ENCODE measurements at regions not wholly inside any gene's neighbourhood (a gene's known extent, or its start where the extent isn't known, plus 50 kb on each side); places are given as distances from the start of the nearest gene placed in this dataset.

DNA sequence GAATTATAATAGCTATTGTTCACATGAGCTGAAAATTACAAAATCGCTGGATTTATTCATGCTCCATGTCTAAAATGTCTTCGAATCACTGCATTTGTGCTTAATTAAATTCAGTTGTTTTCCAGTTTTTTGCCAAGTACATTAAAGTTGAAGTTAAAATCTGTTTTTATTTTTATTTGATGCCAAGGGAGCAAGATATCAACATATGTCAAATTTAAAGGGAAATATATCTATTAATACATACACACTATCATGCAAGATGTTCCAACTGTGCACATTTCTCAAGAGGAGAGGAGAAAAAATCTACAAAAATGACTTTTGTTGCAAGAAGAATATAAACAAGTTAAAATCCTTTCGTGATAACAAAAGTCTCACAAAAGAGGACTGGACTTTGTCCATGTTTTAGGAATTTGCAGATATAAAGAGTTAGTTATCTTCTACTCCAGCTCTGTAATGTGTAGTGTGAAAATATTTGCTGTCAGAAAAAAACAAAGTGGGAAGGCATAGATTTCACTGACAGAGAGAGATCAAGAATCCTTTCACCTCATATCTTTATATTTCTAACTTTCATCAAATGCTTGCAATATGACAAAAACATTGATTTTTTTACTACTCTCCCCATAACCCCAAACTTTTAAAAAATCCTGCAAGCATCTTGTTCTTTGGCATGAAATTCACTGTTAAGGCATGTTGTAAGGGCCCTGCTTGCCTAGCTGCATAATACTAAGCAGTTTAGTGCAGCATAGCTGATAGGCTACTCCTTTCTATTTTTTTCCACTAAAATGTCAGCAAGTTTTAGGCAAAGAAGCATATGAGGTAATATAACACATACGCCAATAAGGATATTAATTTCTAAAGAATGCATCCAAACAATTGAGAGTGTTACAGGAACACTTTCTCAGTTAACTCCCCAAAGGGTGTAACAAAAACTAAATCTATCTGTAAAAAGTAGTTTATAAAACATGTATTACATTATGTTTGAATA, 340.2 kb upstream of the ADAMTS5 start:
- DNase-seq (ENCODE audit: low spot score): no peak

DNA sequence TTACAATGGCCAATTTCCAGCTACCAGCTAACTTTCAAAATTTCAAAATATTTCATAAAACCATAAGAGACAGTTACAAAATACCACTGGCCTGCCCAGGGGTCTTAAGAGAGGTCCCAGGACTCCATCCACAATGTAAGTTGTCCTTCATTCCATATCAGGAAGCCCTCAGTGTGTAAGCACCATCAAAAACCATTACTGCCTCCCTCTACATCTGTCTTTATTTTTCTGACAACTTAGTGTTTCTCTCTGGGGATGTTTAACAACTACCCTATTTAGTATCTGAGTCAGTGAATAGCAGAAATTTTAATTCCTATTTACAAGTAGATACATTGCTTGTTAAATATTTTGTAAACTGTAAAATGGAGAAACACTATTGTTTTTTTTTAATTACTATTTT, 339.3 kb upstream of the ADAMTS5 start:
- DNase-seq (ENCODE audit: low spot score): no peak

DNA sequence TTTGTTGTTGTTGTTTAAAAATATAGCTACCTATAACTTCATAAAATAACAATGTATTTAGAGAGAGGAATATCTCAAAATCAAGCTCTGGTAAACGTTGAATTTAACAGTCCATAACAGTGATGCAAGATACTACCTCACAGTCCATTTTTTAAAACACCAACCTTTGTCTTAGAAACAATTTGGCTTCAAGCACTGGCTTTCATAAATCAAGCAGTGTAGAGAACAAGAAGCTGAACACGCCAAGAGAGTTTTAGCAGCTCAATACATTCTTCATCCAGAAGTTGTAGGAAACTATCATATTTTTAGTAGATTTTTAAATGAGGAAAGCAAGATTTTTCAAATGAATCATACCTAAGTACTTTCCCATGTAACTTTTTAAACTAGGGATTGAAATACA, 334.3 kb upstream of the ADAMTS5 start:
- no peak for DNase-seq (ENCODE audit: low spot score)

DNA sequence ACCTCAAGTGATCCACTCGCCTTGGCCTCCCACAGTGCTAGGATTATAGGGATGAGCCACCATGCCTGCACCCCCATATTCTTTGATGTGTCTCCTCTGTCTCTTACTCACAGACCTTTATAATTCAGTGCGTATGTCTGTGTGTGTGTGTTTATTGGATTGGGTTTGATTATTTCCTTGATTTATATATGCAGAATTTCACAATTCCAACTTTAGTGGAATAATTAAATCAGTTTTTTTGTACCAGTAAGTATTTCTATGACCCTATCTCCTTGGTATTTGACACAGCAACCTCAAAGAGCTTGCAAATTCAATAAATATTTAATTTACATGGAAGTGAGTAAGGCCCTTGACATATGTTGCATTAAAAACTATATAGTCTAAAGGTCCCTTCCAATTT, 333.9 kb upstream of the ADAMTS5 start:
- DNase-seq (ENCODE audit: low spot score): no peak

DNA sequence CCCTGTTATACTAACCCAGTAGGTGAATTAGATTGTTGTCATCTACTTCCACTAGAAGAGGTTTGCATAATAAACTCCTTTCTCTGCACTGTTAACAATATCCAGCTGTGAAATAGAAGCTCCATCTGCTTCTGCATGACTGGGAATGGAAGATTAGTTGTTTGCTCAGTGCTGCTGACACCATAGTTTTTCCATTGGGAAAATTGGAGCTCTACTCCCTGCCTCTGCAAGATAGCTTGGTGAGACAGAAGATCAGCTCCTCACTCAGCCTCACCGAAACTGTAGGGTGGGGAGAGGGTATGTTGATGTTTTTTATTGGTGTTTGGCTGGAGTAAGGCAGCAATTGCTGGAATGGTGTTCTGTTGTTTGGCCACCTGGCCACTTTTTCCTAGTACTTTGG, 331.6 kb upstream of the ADAMTS5 start:
- DNase-seq (ENCODE audit: low spot score): no peak

DNA sequence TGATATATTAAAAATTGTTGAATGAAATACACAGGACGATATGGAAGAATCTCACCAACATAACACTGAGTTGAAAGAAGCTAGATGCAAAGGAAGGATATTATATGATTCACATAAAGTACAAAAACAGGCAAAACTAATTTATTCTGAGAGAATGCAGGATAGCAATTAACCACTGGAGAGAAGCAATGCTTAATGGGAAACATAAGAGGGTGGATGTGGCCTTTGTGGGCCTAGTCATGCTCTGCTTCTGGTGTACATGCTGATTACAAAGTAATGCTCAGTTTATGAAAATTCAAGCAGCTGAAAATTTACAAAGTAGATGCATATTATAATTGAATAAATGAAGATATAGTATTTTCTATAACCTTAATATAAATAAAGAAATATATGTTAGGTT, 326.4 kb upstream of the ADAMTS5 start:
- no peak for DNase-seq (ENCODE audit: low spot score)

DNA sequence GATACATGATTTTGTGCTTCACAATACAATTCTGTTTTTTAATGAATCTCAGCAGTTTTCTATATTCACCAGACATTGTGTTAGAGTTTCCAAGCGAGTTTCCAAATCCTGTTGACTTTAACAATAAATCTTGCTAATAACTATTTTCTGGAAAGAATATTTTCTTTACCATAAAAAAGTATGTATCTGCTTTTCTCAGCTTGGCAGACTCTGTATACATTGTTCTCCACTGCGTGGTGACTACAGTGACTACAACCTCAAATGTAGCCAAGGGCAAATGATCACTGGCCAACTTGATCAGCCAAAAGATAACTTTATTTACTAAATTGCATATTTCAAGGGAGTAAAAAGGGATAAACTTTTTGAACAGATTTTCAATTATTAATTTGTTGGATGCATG, 325.9 kb upstream of the ADAMTS5 start:
- DNase-seq (ENCODE audit: low spot score): no peak

DNA sequence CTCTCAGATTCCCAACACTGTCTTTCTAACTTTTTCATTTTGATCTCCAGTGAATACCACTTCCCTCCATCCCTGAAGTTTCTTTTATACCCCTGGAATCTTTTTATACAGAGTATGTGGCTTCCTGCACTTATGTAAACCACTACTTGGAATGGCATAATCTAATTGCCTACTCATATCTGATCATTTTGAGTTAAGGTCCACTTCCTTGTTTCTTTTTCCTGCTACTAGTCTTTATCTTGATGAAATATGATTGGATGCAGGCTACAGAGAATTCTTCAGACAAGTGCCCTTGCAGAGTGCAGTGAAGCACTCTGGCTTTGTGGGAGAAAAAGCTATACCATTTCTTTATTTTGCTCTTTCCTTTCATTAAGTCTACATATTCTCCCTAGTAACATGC, 325.3 kb upstream of the ADAMTS5 start:
- DNase-seq (ENCODE audit: low spot score): no peak

DNA sequence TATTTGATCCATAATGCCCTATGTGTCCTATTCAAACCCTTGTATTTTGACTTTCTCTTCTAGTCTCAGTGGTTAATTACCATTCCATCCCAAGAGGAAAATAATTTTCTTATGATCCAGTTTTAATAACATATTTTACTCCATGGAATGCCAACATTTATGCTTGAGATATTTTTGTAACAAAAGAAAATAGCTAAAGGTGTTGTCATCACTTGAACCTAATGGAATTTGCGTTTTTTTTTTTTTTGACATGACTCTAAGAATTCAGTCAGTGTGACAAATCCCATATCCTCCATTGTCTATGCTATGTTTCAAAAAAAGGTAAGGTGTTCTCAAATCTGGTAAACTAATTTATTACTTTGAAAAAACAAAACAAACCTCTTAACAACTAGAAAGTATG, 324.1 kb upstream of the ADAMTS5 start:
- DNase-seq (ENCODE audit: low spot score): no peak

DNA sequence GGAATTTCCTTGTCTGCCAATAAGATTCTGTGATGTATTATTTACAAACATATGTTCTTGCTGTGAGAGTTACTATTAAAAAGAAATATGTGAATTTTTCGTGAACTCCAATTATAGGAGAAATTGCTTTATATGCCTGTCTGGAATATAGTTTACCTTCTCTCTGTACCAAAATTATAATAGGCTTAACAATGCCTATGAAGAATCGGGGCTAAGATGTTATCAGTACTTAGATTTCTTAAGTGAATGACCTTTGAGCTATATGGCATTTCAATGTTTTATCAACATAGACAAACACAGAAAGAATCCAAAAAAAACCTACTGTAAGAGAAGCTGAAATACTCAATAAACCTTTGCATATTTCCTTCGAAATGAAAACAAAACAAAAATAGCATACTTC, 323.1 kb upstream of the ADAMTS5 start:
- no peak for DNase-seq (ENCODE audit: low spot score)

DNA sequence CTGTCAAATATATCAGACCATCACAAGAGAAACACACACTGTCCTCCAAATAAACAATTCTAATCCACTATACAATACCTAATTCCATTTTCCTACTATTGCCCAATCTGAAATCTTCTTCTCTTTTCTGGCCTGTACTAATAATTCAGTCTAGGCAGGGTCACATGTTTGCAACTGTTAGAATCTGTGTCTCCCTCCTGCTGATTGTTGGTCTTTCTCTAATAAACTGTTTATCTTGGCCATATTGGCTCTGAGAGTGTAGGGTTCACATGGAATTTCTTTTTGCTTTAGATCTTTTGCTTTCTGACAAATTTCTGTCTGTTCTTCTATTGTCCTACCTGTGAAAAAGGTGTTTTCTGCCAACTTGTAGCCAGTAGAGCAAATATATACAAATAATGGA, 319.9 kb upstream of the ADAMTS5 start:
- no peak for DNase-seq (ENCODE audit: low spot score)

DNA sequence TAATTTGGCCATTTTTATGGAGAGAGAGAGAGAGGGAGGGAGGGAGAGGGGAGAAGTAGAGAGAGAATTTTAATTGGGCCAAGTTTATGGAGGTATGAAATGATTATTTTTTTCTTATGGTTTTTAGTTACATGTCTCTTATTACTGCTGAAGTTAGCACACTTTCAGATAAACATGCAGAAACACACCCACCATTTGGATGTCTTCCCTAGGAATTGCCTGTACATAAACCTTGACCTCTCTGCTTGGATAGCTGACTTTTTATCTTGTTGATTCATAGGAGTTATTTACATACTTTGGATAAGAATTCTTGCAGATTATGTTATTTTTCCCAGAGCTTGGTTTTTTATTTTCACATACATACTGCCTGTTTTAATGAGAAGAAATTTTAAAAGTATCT, 310.2 kb upstream of the ADAMTS5 start:
- DNase-seq (ENCODE audit: low spot score): no peak

DNA sequence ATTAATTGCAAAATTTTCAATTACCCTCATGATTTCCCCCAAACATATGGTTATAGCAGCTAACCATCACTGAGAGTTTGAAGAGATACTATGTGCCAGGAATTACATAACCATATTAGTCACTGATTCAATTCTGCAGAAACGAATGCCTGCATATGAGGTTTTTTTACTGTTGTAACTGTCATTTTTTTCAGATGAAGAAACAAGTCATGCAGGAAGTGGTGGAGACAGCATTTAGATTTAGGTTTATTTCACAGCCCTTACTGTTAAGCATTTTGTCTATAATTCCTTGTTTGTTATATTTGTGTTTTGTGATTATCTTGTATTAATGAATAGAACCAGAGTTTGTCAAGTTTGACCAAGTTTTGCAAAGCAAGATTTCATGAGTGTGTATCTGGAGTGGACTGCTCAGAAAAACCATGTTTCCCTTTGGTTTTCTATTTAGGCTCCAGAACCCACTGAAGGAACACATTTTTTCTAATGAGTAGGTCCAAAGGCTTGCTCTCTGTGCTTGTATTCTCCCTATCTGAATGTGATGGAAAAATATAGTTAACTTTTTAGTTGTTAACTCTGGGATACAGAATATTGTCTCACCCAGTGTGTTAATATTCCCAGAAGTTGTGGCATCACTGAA, 308.5 kb upstream of the ADAMTS5 start:
- DNase-seq (ENCODE audit: low spot score): peak; percentile 16

DNA sequence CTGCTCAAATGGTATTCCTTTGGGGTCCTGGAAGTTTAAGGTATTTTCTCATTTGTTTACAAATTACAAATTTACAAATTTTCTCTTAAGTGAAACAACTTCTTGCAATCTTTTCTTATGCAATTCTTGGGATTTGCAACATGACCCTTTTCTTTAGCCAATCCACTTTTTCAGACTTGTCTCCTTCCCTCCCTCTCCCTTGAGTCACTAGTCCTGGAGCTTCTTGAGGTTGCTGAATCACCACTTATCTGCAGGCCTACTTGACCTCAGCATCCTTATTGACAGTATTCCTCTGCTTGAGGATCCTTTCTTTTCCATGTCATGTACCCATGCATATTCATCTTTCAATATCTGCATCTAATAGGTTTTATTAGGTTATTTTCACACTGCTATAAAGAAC, 302.8 kb upstream of the ADAMTS5 start:
- DNase-seq (ENCODE audit: low spot score): peak; percentile 2

DNA sequence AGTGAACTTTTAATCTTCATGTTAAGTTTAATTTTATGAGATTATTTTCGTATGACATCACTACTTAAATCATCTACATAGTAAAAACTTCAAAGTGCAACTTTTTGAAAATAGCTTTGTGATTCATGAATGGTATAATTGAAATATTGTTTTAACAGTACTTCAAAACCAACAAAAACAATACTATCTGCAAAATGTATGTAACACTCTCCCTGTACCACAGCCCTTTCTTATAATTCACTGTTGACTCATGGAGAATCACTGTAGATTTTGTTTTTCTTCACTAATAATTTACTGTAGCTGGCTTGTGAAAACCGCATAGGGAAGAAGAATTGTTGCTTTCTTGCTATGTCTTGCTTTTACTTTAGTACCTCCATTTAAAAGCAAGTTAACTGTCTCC, 301.4 kb upstream of the ADAMTS5 start:
- no peak for DNase-seq (ENCODE audit: low spot score)

DNA sequence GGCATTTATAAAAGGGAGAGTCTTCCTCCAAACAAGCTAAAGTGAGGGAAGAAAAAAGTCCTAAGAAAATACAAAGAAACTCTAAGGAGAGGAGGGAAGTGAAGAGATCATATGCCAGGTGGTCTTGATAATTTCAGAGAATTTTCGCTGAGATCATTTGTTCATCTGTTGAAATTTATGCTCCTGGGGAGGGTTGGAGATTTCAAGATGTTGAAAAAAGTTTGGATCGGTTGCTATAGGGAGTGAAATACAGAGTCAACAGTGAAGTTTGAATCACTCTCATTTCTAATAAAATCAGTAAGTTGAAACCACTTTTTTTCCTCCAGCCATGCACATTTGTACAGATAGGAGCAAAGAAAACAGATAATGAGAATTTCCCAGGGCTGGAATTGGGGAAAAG, 299.1 kb upstream of the ADAMTS5 start:
- no peak for DNase-seq (ENCODE audit: low spot score)

DNA sequence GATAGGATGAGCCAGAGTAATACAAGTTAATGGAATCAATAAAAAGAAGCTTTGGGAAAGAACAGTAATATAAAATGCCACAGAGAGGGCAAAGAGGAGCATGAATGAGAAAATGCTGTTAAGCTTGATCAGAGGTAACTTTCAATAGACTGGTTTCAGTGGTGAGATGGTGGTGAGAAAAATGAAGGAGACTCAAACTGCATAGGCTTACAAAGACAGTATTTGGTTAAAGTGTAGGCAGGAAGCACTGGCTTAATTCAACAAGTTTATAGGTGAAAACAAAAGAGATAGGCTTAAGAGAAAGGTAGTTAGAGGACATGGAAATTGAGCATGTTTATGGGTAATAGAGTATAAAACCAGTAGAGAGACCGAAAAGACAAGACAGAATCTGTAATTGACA, 298.6 kb upstream of the ADAMTS5 start:
- no peak for DNase-seq (ENCODE audit: low spot score)

DNA sequence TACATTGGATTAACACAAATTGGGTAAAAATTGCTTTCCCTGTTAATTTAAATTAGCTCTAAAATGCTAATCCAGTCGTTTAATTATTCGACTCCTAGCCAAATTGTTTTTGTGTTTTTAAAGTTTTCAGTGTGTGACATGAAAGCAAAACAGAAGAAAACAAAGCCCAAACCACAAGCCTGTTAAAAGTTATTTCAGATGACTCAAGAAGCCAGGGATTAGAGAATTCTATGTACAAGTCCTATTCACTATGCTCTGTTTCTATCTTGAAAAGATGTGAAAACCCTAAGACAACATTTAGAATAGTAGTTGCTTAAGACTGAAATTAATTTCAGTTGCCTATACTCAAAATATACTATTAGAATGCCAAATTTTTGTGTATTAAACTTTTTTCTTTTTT, 294.8 kb upstream of the ADAMTS5 start:
- DNase-seq (ENCODE audit: low spot score): no peak

DNA sequence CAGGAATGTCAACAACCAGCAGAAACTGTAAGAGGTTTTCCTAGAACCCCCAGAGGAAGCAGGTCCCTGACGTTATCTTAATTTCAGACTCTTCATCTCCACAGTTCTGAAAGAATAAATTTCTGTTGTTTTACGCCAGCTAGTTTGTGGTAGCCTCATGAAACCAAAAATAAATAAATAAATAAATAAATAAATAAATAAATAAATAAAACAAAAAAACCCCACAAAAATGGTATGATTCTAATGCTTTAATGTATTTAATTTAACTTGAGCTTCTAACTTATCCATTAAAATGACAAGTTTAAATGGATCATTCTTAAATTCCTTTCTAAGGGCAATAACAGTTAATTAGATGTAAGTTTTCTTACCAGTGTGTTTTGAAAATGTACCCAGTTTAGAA, 293.8 kb upstream of the ADAMTS5 start:
- no peak for DNase-seq (ENCODE audit: low spot score)

DNA sequence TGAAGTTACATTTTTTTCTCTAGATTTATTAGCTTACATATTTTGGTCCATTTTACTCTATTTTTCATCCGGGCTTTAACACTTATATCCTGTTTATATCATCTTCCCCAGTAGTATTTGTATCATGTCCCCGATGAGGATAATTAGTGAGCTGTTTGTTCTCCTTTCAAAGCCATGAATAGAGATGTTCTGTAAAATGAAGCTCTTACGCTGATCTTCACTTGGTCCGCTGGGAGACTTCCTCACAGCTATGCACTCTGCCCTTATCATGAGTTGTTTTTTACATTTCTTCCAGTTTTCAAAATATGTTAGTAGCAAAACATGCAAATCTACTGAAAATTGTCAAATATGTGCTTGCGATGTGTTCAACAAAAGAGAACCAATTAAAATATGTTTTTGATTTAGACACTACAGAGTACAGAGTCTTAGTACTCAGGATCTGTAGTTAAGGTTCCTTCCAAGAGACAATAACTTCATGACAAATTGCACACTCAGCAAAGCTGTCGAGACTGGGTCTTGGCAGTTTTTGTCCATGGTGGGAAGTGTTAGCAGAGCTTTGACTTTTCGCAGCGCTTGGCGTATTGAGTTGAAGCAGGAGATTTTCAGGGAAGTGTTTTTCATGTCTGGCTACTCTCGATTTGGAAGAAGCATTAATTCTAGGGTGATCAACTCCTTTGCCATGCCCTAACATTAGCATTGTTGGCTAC, 292.0 kb upstream of the ADAMTS5 start:
- no peak for DNase-seq (ENCODE audit: low spot score)

DNA sequence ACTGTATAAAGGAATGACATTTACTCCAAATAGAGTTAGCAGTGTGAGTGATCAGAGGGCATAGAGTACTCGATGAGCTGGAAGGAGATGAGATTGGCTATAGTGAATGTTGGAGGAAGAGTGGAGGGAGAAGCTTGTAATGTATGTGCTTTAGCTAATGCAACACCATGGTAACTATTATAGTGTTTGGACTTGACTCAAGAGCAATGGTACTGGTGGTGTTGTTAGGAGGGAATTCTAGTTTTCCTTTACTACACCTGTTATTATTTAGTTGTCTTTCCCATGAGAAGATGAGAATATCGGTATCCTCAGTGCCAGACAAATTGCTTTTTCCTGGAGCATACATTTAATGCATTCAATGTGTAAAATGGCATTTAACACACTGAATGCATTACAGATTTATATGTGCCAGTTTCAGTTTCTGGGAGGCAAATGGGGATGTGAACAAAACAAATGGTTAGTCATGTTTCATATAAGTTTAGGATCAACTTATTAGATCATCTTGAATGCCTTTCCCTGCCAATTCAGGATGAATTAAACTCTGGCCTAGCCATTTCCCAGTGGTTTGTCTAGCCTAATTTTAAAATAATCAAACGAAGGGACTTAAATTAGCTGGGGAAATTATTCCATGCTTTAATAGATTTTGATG, 291.1 kb upstream of the ADAMTS5 start:
- no peak for DNase-seq (ENCODE audit: low spot score)

DNA sequence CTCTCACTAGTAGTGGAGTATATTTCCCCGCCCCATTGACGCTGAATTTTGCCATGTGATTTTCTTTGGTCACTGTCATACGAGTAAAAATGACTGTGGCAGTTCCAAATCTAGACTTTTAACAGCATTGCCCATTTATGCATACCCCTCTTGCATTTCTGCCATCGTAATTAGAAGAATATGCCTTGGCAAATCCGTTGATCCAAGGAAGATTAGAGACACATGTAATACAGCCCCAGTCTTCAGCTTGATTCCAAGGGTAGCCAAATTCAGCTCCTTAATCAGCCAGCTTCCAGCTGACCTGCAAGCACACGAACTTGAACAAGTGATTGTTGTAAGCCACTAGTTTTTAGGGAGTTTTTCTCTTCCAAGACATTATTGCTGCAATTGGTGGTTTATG, 290.3 kb upstream of the ADAMTS5 start:
- no peak for DNase-seq (ENCODE audit: low spot score)

DNA sequence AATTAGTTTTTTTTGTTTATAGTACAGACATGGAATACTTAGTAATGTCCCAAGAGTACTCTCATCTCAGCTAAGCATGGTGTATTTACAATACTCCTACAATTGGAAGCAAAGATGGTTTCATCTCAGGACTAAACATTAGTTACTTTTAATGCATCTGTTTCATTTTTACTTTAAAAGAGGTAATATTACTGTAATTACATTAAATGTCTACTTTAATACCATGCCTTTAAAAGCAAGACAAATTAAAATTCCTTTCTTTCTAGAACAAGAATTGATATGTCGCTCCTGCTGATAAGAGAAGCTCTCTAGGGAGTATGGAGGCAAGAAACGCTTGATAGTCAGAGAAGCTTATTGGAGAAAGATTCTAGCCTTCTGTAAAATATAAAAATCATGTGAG, 284.9 kb upstream of the ADAMTS5 start:
- no peak for DNase-seq (ENCODE audit: low spot score)

Data from RKO (cell line).